Activated naive CD8-positive, alpha-beta T cell treated with anti-CD3 and anti-CD28 coated beads, Interleukin-2, amount 10 ng/mL, durations not matched to agents 7 days and 5 days (primary cell): ENCODE measurements at regions not wholly inside any gene's neighbourhood (a gene's known extent, or its start where the extent isn't known, plus 50 kb on each side); places are given as distances from the start of the nearest gene placed in this dataset.
"Not testable (repeated sequence)": the region's sequence is repeated elsewhere in the genome, so short reads cannot be mapped to it uniquely, and the experiment has no call there.

Source experiments
- ATAC-seq: fragments of 150-1000 bp; cut with Tn5 transposase; one replicate; pipeline ENCODE4 v1.10.0; 2021; ENCODE audit warnings: low read depth, moderate library complexity
- POLR2A ChIA-PET: fragments of 350-600 bp; sonication (Branson Sonifier 250); formaldehyde crosslinking; loops from one replicate; lab custom pipeline; 2021; ENCODE audit warnings: antibody characterized with exemption; lab: Charles Lee
- DNase-seq: peaks from one replicate; pipeline ENCODE4 v3.0.0; 2021
- H3K27ac Mint-ChIP-seq: one replicate; pipeline ENCODE4 v1.8.0; 2022; ENCODE audit warnings: mild to moderate bottlenecking, mixed read lengths
- H3K27me3 Mint-ChIP-seq: one replicate; pipeline ENCODE4 v1.8.0; 2022; ENCODE audit warnings: mild to moderate bottlenecking, moderate library complexity, mixed read lengths
- H3K36me3 Mint-ChIP-seq: one replicate; pipeline ENCODE4 v1.8.0; 2021; ENCODE audit warnings: mild to moderate bottlenecking, mixed read lengths
- H3K4me1 Mint-ChIP-seq: one replicate; pipeline ENCODE4 v1.8.0; 2021; ENCODE audit warnings: mixed read lengths
- H3K4me3 Mint-ChIP-seq: one replicate; pipeline ENCODE4 v1.8.0; 2022; ENCODE audit warnings: mild to moderate bottlenecking, moderate library complexity, mixed read lengths
- H3K9me3 Mint-ChIP-seq: one replicate; pipeline ENCODE4 v1.8.0; 2021; ENCODE audit warnings: mixed read lengths

DNA sequence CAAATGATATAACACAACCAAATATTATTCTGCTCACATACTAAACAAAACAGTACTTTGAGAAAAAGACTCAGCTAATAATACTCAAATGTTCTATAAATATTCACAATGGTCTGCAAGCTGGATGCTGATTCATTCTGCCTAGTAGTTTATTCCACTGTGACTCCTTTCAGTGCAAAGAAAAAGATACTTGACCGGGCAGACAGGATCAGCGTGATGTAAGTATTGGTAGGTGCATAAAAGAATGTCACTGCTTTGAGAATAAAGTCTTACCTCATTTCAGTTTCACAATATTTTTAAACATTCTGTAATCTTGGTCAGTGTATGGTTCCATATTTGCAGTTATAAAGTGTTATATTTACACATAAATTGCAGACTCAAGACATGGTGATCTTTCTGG, 223.0 kb upstream of the NUDT12 start:
- DNase-seq (no peak), ATAC-seq (no peak)
- no peaks in the 10 kb centered on the region for H3K27me3 Mint-ChIP-seq
- H3K4me1 Mint-ChIP-seq, result no peaks in the 10 kb centered on the region
- H3K27ac Mint-ChIP-seq, result no peak overlapping the region
- no peaks in the 10 kb centered on the region for H3K36me3 Mint-ChIP-seq
- peaks cover 4% of the 10 kb centered on the region for H3K9me3 Mint-ChIP-seq
- POLR2A ChIA-PET, result no interaction called here
- no peak overlapping the region for H3K4me3 Mint-ChIP-seq

DNA sequence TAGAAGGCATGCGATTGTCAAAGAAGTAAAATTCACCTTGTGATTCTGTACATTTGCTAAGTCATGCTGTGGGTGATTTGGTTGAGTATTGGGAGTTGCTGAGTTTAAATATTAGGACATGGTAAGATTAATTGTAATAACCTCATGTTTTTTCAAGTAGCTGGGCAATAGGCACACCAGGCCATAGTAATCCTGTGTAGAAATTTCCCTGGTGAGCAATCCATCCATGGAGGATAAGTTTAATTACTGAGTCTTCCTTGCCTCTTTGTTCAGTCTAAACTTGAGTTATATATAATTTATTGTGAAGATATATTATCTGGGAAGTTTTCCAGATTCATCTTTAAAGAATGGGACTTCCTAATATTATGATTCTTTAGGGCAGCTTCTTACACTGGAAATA, 221.1 kb upstream of the NUDT12 start:
- Mint-ChIP-seq H3K27ac (no peak overlapping the region), H3K36me3 (no peaks in the 10 kb centered on the region), H3K9me3 (peaks cover 3% of the 10 kb centered on the region), H3K4me1 (no peaks in the 10 kb centered on the region), H3K27me3 (no peaks in the 10 kb centered on the region), H3K4me3 (no peak overlapping the region)
- DNase-seq (no peak), ATAC-seq (no peak)
- POLR2A ChIA-PET, result no interaction called here

DNA sequence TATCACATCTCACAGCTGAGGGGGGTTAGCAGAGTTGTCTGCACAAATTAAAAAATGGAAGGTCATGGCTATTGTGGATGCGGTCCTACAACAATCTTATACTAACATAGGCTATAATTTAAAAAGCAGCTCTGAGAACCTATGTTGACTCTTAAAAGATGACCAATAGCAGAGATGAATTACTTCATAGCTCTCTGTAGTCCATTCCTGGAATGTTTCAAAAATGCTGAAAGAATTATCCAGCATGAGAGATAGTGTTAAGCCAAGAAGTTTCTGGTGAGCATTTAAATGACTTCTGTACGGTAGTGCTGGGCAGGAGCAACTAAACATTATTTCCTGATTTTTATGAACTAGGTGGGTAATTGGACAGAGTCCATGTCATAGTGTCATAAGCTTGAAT, 218.2 kb upstream of the NUDT12 start:
- Mint-ChIP-seq H3K4me1 (no peaks in the 10 kb centered on the region), H3K36me3 (no peaks in the 10 kb centered on the region), H3K4me3 (no peak overlapping the region), H3K27ac (no peak overlapping the region), H3K27me3 (no peaks in the 10 kb centered on the region), H3K9me3 (peaks cover 6% of the 10 kb centered on the region)
- POLR2A ChIA-PET, result no interaction called here
- ATAC-seq (no peak), DNase-seq (no peak)

DNA sequence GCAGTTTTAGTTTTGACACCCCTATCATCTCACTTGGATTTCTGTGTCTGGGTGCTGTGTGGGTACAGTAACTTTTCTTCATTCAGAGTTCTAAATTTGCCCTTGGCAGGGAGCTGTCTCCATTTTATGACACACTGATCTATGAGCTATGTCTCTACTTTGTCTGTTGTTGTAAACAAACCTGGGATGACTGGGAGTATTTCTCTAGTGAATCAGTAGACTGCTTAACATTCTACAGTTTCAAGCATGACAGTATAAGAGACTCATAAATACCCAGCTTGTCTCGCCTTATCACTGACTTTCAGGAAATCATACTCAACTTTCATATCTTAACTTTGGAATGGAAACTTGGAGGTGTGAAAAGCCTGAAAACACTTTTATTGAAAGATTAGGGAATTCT, 212.1 kb upstream of the NUDT12 start:
- ATAC-seq (no peak), DNase-seq (no peak)
- Mint-ChIP-seq H3K9me3 (peaks cover 5% of the 10 kb centered on the region), H3K36me3 (no peaks in the 10 kb centered on the region), H3K4me1 (no peaks in the 10 kb centered on the region), H3K27me3 (no peaks in the 10 kb centered on the region), H3K4me3 (no peak overlapping the region), H3K27ac (no peak overlapping the region)
- POLR2A ChIA-PET, result no interaction called here

DNA sequence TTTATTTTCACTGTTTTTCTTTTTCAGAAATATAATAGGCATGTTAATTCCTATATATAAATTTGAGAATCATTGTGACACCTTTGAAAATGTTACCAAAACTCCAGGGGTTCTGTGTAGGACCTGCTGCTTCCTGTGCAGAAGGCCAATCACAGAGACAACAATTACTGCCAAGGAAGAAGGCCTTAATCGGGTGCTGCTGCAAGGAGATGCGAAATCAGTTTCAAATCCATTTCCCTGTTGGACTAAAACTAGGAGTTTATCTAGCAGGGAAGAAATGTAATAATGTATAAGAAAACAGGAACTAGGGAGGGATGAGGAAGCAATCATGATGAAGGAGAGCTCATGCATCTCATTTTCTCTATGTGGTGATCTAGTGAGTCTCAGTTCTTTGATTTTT, 209.7 kb upstream of the NUDT12 start:
- no peak overlapping the region for H3K27ac Mint-ChIP-seq
- H3K27me3 Mint-ChIP-seq, result no peaks in the 10 kb centered on the region
- DNase-seq (no peak), ATAC-seq (no peak)
- H3K9me3 Mint-ChIP-seq, result peaks cover 4% of the 10 kb centered on the region
- no peaks in the 10 kb centered on the region for H3K4me1 Mint-ChIP-seq
- no peak overlapping the region for H3K4me3 Mint-ChIP-seq
- POLR2A ChIA-PET, result no interaction called here
- no peaks in the 10 kb centered on the region for H3K36me3 Mint-ChIP-seq

DNA sequence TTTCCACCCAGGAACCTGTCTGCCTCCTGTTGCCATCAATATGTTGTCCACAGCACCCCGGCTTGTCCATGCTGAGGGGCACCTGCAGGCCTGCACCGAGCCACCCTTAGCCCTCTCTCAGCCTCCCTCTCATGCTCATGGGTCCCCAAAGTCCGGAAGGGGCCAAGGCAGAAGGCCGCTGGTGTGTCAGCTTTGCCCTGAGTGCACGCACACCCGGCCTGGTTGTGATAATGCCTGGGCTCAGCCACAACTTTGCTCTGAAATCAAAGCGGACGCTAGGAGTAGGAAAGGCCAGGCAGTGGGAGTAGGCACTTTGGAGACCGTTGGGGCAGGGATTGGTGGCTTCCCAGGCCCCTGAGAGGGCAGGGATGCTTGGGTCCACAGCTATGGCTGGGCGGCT, 201.8 kb upstream of the NUDT12 start:
- ATAC-seq, result no peak
- no peak overlapping the region for H3K27ac Mint-ChIP-seq
- no peak overlapping the region for H3K4me3 Mint-ChIP-seq
- POLR2A ChIA-PET, result no interaction called here
- no peaks in the 10 kb centered on the region for H3K36me3 Mint-ChIP-seq
- no peak for DNase-seq
- no peaks in the 10 kb centered on the region for H3K4me1 Mint-ChIP-seq
- no peaks in the 10 kb centered on the region for H3K9me3 Mint-ChIP-seq
- no peaks in the 10 kb centered on the region for H3K27me3 Mint-ChIP-seq

DNA sequence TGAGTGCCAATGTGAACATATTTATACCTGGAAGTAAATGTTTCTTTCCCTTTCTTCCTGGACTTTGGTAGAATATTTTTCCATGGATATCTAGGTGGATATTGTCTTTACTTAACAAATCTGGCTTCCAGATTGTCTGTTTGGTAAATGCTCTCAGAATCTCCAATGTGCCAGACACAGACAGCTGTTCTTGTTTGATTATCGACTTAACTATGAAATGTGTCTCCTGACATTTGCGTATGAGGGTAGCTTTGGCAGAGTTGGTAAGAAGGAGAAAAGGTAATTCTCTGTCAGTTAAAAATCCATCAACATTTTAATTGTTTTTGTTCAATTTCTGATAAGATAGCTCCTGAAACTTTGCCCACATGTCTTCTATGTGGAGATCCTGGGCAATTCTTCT, 196.4 kb upstream of the NUDT12 start:
- no peaks in the 10 kb centered on the region for H3K27me3 Mint-ChIP-seq
- no peak for DNase-seq
- H3K4me3 Mint-ChIP-seq, result no peak overlapping the region
- H3K9me3 Mint-ChIP-seq, result no peaks in the 10 kb centered on the region
- no peak for ATAC-seq
- POLR2A ChIA-PET, result no interaction called here
- no peak overlapping the region for H3K27ac Mint-ChIP-seq
- no peaks in the 10 kb centered on the region for H3K4me1 Mint-ChIP-seq
- no peaks in the 10 kb centered on the region for H3K36me3 Mint-ChIP-seq

DNA sequence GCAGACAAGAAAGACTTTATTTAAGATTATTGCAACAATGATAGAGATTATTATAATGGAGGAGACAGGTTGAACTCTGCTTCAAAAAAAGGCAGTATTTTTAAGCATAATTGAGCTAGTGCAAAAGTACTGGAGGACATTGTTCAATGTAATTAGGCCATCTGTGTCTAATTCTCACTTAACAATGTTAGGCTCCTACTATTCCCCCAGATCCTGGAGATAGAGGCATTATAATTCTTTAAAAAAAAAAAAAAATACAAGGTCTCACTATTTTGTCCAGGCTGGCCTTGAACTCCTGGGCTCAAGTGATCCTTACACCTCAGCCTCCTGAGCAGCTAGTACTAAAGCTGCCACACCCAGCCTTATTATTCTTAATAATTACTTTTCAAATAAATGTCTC, 193.4 kb upstream of the NUDT12 start:
- no peak overlapping the region for H3K4me3 Mint-ChIP-seq
- H3K9me3 Mint-ChIP-seq, result peaks cover 5% of the 10 kb centered on the region
- H3K36me3 Mint-ChIP-seq, result no peaks in the 10 kb centered on the region
- no peak overlapping the region for H3K27ac Mint-ChIP-seq
- ATAC-seq (no peak), DNase-seq (no peak)
- no peaks in the 10 kb centered on the region for H3K4me1 Mint-ChIP-seq
- POLR2A ChIA-PET, result no interaction called here
- H3K27me3 Mint-ChIP-seq, result no peaks in the 10 kb centered on the region

DNA sequence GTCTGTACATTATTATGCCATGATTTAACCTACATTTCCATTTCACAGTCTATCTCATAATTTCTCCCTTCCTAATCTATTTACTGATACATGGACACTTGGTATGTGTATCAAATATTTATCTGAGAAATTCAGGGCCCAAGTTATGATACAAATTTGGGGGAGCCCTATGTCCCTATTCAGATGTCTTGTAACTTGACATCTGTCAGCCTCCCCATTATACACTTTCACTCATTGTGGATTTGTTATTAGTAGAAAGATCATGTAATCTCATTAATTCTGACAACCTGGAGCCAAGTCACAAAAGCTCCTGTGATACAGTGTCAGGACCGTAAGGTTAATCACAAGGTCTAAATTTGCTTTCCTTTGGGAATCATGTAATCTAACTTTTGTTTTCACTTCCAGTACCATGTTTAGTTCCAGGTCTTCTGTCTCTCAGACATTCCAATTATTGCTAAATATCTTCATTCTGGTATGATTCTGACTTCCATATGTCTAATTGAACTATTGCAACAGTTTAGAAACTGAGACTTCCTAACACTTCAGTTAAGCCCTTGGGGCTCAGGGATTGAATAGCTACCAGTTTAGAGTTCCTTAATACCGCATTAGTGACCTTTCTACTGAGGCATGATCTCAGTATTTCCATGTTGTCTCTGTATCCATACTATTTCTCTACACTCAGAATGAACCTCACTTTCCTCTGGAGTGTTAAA, 182.9 kb upstream of the NUDT12 start:
- no peaks in the 10 kb centered on the region for H3K9me3 Mint-ChIP-seq
- no peaks in the 10 kb centered on the region for H3K4me1 Mint-ChIP-seq
- no peak overlapping the region for H3K27ac Mint-ChIP-seq
- DNase-seq (no peak), ATAC-seq (no peak)
- no peak overlapping the region for H3K4me3 Mint-ChIP-seq
- no peaks in the 10 kb centered on the region for H3K27me3 Mint-ChIP-seq
- POLR2A ChIA-PET, result no interaction called here
- H3K36me3 Mint-ChIP-seq, result no peaks in the 10 kb centered on the region

DNA sequence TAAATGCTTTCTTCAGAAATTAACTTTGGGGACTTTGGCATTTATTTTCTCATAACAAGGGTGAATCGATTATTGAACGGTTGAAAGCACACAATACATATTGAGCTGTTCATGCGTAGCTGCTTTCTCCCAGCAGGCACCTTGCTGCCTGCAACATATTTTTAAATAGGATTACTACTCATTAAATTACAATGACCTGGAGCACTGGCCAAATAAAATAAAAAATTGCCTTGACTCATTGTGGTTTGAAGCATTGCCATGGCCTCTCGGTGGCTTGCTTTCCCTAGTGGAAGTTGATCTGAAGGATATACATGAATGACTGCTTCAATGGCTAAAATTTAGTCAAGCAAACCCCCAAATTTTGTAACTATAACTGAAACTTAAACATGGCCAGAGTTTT, 181.6 kb upstream of the NUDT12 start:
- no peak for DNase-seq
- H3K9me3 Mint-ChIP-seq, result no peaks in the 10 kb centered on the region
- H3K27ac Mint-ChIP-seq, result no peak overlapping the region
- no peaks in the 10 kb centered on the region for H3K4me1 Mint-ChIP-seq
- ATAC-seq, result no peak
- H3K36me3 Mint-ChIP-seq, result no peaks in the 10 kb centered on the region
- H3K27me3 Mint-ChIP-seq, result no peaks in the 10 kb centered on the region
- no peak overlapping the region for H3K4me3 Mint-ChIP-seq
- POLR2A ChIA-PET, result no interaction called here

DNA sequence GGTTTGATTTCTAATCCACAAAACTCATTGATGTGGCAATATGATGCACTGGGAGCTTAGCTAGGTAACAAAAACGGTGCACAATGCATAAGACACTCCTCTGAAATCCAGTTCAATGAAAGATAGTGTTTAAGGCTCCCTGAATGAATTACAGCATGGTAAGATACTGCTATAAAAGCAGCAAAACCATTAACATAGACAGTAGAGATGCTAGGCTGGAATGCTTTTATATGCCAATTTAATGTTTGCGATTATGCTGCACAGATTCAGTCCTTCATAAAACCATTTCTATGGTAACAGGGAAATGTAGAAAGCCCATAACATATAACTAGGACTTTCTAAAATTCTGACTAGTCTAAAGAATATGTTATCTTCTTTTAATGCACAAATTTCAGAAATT, 180.8 kb upstream of the NUDT12 start:
- Mint-ChIP-seq H3K4me1 (no peaks in the 10 kb centered on the region), H3K36me3 (no peaks in the 10 kb centered on the region), H3K9me3 (no peaks in the 10 kb centered on the region), H3K4me3 (no peak overlapping the region), H3K27me3 (no peaks in the 10 kb centered on the region), H3K27ac (no peak overlapping the region)
- POLR2A ChIA-PET, result no interaction called here
- ATAC-seq (no peak), DNase-seq (no peak)

DNA sequence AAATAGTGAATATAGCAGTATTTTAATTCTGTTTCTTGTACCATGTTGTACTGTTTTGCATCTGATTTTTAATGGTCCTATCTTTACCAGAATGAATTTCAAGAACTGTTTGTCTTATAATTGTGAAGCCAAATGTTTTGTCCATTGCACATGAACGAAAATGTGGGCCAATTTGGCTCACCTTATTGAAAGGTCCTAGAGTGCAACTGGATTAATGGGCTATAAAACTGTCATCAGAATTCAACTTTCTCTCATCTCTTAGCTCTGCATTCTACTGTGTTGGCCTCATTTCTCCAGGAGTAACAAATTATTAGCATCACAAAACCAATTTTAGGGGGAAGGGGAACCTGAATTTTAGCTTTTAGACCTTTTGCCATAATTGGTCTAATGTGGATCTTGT, 179.4 kb upstream of the NUDT12 start:
- DNase-seq, result no peak
- ATAC-seq, result no peak
- H3K9me3 Mint-ChIP-seq, result peaks cover 2% of the 10 kb centered on the region
- no peak overlapping the region for H3K27ac Mint-ChIP-seq
- POLR2A ChIA-PET, result no interaction called here
- H3K27me3 Mint-ChIP-seq, result no peaks in the 10 kb centered on the region
- H3K4me1 Mint-ChIP-seq, result no peaks in the 10 kb centered on the region
- no peak overlapping the region for H3K4me3 Mint-ChIP-seq
- no peaks in the 10 kb centered on the region for H3K36me3 Mint-ChIP-seq

DNA sequence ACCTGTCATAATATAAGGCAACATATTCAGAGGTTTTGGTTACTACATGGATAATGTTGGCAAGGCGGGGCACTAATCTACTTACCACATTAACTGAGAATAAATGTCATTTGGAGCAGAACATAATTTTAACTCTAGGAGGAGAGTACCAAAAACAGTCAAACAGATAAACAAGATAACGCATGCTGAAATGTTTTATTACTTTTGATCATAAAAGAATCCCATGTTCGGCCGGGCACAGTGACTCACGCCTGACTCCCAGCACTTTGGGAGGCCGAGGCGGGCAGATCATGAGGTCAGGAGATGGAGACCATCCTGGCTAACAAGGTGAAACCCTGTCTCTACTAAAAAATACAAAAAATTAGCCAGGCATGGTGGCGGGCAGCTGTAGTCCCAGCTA, 173.8 kb upstream of the NUDT12 start:
- not testable (repeated sequence) for H3K4me1 Mint-ChIP-seq, H3K9me3 Mint-ChIP-seq, H3K4me3 Mint-ChIP-seq

DNA sequence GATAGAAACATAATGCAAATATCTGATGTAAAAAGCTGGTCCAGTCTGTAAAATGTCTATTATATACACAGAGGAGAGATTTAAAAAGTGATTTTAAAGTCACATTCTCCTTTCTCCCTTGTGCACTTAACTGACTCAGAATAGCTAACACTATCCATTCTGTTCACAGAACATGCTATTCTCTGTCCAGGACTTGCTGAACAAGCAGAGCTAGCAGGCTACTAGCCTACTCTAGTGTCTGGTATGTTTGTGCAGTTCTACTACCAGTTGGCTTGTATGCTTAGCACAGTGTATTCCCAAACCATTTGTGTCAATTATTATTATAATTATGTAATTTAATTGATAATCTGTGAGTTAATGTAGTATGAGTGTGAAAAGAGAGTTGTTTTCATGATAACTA, 161.7 kb upstream of the NUDT12 start:
- Mint-ChIP-seq H3K9me3 (peaks cover 17% of the 10 kb centered on the region), H3K36me3 (no peaks in the 10 kb centered on the region), H3K4me3 (no peak overlapping the region), H3K4me1 (no peaks in the 10 kb centered on the region), H3K27me3 (no peaks in the 10 kb centered on the region), H3K27ac (no peak overlapping the region)
- POLR2A ChIA-PET, result interaction anchor here (0.6 kb wide), 1 partner anchor 37 kb away, joined by 3 read pairs; no protein-coding TSS in a partner anchor
- DNase-seq, result no peak
- no peak for ATAC-seq

More for the DNA sequence above, 173.8 kb upstream of the NUDT12 start:
- DNase-seq, ATAC-seq, POLR2A ChIA-PET, H3K27ac Mint-ChIP-seq, H3K27me3 Mint-ChIP-seq, H3K36me3 Mint-ChIP-seq: not testable (repeated sequence)

DNA sequence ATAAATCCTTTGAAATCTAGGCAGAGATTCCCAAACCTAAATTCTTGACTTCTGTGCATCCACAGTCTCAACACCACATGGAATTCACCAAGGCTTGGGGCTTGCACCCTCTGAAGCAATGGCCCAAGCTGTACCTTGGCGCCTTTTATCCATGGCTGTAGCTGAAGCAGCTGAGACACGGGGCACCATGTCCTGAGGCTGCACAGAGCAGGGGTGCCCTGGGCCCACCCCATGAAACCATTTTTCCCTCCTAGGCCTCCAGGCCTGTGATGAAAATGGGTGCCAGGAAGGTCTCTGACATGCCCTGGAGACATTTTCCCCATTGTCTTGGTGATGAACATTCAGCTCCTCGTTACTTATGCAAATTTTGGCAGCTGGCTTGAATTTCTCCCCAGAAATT, 158.6 kb upstream of the NUDT12 start:
- POLR2A ChIA-PET, result no interaction called here
- Mint-ChIP-seq H3K9me3 (peaks cover 17% of the 10 kb centered on the region), H3K4me3 (no peak overlapping the region), H3K36me3 (no peaks in the 10 kb centered on the region), H3K27me3 (no peaks in the 10 kb centered on the region), H3K4me1 (no peaks in the 10 kb centered on the region), H3K27ac (no peak overlapping the region)
- no peak for DNase-seq
- no peak for ATAC-seq
